ENCODE measurements at regions not wholly inside any gene's neighbourhood (a gene's known extent, or its start where the extent isn't known, plus 50 kb on each side); places are given as distances from the start of the nearest gene placed in this dataset.

GRCh38 chr5:39896104-39896503 lies 471.3 kb upstream of the DAB2 start:
- DNase-seq (ENCODE audit: low read depth in 2 of 2) = no peak

- DNase-seq (ENCODE audit: low read depth in 2 of 2) = no peak
Observed at GRCh38 chr5:39892708-39893107, 467.9 kb upstream of the DAB2 start.

GRCh38 chr5:39891376-39891775 lies 466.6 kb upstream of the DAB2 start:
- no peak for DNase-seq (ENCODE audit: low read depth in 2 of 2)

DNA sequence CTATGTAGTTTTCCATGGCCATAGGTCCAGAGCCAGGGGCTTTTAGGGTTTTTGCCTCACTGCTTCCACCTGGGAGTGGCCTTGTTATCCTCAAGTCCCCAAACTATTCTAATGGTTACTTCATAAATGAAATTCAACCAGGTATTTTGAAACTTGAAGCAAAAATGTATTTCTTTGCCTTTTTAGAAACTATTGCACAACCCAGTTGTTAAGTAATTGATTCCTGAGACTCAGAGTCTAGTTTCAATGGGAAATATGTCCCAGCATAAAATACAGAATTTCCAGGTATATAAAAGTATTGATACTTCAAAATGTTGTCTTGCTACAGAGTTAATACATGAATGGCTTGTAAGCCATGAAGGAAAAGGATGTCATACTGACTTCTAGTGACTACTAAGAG lies 456.2 kb upstream of the DAB2 start:
- DNase-seq (ENCODE audit: low read depth in 2 of 2) = no peak

GRCh38 chr5:39877479-39877878 lies 452.7 kb upstream of the DAB2 start:
- DNase-seq (ENCODE audit: low read depth in 2 of 2) = no peak

DNA sequence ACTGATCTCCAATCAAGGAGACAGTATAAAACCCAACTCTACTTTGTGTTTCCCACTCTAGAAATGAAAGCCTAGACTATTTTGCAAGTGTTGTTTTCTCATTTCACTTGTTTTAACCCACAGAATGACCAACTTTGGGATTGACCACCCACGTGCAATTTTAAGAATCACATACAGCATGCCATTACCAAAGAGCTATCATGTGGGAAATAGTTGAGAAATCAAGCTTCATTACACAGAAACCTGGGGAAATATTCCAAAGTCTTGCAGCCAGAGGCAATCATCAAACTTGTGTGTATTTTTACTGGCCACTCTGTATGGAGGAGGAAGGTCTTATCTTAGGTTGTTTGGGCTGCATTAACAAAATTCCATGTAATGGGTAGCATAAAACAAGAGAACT lies 451.4 kb upstream of the DAB2 start:
- no peak for DNase-seq (ENCODE audit: low read depth in 2 of 2)

- no peak for DNase-seq (ENCODE audit: low read depth in 2 of 2)
Observed at GRCh38 chr5:39870137-39870536, 445.4 kb upstream of the DAB2 start.

GRCh38 chr5:39869396-39869795 lies 444.6 kb upstream of the DAB2 start:
- no peak for DNase-seq (ENCODE audit: low read depth in 2 of 2)

DNA sequence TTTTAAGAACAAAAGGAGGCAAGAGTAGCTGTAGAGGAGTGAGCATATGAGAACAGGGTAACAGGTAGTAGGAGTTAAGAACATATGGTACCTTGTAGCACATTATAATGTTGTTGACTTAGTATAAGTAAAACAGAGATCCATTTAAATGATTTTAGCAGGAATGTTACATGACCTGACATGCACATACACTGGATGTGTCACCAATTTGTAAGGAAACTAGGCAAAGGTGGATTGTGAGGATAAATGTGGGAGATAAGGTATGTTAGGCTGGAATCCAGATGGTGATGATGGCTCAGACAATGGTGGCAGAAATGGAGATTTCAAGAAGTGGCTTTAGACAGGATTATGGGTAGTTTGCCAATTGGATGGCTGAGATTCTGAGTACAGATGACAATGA lies 443.1 kb upstream of the DAB2 start:
- DNase-seq (ENCODE audit: low read depth in 2 of 2) = no peak

GRCh38 chr5:39863926-39864552 lies 439.3 kb upstream of the DAB2 start:
- DNase-seq (ENCODE audit: low read depth in 2 of 2) = no peak

- DNase-seq (ENCODE audit: low read depth in 2 of 2) = no peak
Observed at GRCh38 chr5:39857041-39857440, 432.3 kb upstream of the DAB2 start.

DNA sequence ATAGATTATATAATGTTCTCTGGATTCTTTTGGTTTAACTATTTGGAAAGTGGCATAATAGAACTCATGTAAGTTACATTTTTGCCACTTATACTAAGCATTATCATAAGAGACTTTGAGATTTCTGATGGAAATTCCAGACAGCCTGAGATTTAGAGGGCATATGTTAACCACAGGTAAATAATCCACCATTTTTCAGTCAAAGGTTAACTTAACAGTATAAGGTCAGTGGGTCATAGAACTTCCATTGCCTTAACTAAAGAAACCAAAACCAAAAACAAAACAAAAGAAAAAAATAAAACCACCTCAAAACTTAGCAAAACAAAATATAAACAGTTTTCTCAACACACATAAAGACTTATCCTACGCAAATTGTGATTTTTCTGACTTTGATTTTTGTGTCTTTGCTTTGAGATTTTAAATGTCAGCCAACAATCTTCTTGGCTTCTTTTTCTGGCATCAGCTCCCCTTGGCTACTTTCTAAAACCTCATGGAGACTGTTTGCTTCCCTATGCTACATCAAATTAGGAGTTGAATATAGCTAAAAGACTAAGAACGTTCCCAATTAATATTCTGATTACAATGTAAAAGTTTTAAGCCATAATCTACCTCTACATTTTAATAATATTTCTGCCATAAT lies 430.1 kb upstream of the DAB2 start:
- DNase-seq (ENCODE audit: low read depth in 2 of 2) = no peak

- no peak for DNase-seq (ENCODE audit: low read depth in 2 of 2)
Observed at GRCh38 chr5:39850291-39850690, 425.5 kb upstream of the DAB2 start.

DNA sequence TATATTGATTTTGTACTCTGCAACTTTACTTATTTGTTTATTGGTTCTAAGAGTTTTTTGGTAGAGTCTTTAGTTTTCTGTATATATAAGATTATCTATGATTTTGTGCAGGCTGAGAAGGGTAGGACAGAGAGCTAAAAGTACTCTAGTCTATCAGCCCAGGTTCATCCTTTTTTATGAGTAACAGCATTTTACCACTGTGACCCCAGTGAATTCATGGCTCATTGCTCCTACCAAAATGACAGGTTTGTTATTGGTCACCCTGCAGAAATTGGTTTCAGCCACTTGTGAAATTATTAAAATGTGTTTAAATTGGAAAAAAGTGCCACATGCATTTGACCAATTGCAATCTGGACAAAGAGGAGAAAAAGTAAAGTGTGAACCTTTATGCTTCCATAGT lies 421.4 kb upstream of the DAB2 start:
- no peak for DNase-seq (ENCODE audit: low read depth in 2 of 2)

GRCh38 chr5:39843767-39844166 lies 419.0 kb upstream of the DAB2 start:
- DNase-seq (ENCODE audit: low read depth in 2 of 2) = no peak

DNA sequence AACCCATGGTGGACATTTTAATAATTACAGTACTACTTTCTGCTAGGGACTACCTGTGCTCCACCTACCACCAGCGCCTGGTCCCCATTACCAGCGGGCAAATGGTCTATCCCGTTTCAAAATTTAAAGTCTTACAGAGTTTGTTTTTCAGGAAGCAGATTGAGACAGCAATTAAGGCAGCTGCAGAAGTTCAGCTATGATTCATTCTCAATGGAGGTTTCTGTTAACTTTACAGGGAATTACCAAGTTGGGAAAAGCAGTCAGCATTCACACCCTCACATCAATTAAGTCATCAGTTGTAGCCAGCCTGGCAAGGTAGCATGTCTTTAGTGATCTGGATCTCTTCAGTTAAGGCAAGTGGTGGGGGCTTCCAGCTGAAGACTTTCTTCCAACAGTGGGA lies 410.6 kb upstream of the DAB2 start:
- no peak for DNase-seq (ENCODE audit: low read depth in 2 of 2)

DNA sequence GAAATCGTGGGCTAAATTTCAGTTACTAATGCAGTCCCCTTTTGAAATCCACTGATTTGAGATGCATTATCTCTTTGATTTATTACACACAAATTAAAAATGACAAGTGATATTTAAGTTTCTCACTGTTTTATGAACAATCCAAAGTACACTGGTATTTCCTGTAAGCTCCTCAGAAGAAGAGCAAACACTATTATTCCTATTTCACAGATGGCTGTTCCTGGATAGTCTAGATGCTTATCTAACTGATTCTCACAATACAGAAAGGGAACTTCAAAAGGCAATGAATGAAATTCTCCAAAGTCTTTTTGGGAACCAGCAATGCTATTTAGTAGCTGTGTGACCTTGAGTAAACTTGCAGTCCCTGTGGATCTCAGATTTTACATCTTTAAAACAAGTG lies 404.7 kb upstream of the DAB2 start:
- DNase-seq (ENCODE audit: low read depth in 2 of 2) = no peak

DNA sequence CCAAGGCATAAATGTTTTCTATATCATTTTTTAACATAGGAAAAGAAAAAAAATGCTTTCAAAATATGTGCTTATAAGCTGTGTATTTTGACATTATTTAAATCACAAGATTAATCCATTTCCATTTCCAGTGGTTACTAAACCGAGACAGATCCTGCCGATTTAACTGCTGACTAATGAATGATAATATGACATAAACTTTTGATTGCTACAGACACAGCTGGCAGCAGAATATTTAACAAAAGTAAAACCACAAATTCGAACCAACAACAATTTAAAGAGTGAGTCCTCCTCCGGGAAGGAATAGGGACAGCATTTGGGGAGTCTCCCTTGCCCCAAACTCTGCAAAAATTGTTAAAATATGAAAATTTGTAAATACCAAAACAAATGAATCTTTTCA lies 401.3 kb upstream of the DAB2 start:
- no peak for DNase-seq (ENCODE audit: low read depth in 2 of 2)

DNA sequence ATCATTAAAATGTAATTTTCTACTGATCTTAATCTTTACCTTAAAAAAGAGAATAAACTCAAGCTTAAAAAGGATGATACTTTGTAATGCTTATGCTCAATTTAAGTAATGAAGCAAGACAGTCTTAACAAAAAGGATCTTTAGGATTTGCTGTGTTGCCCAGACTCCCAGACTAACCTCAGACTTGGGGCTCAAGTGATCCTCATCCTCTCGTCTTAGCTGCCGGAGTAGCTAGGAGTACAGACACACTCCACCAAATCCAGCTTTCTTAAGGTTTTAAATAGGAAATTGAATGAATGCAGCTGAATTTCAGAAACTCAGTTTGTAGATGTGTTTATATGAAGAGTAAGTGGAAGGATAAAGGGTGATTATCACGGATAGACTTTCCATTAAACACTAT lies 400.5 kb upstream of the DAB2 start:
- DNase-seq (ENCODE audit: low read depth in 2 of 2) = no peak

DNA sequence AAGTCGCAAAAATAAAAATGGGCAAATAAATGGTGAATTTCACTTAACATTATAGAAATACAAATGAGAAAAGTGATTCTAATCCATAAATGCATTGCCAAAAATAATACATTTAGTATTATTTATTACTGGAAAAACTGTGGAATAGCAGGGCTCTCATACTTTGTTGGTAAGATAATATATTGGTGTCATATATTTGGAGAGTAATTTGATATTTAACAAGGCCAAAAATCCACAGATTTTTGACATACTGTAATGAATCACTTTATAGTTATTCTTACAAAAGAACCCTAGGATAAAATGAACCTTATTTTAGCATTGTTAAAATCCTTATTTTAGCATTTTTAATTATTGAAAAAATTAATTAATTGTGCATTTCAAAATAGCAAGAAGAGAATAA lies 397.2 kb upstream of the DAB2 start:
- DNase-seq (ENCODE audit: low read depth in 2 of 2) = no peak

- no peak for DNase-seq (ENCODE audit: low read depth in 2 of 2)
Observed at GRCh38 chr5:39816866-39817265, 392.1 kb upstream of the DAB2 start.

DNA sequence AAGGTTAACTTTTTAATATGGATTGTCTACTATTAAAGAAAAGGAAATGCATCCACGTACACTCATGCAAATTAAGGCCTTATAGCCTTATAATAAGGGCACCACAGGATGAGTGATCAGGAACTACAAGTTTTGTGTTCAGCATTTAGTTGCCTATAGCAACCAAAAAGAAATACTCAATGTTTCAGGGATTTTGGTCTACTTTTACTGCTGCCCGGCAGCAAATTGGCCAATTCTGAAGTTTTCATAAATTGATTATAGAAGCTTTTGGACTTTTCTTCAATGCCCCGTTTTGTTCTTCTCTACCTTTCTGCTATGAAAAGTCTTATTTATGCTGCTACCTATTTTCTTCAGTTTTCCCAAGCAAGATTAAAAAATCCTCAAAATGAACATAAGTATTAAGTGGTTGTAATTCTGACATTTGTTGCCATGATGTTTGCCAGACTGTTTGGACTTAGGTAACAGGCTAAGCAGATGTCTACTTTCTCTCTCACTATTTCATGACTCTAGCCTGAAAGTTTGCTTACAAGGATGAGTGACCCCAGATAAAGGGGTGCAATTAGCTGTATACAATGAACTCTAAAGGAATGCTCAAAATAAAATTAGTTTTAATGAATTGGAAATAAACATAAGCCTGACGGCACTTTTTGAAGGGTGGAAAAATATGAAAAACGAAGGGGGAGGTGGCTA lies 391.5 kb upstream of the DAB2 start:
- no peak for DNase-seq (ENCODE audit: low read depth in 2 of 2)

DNA sequence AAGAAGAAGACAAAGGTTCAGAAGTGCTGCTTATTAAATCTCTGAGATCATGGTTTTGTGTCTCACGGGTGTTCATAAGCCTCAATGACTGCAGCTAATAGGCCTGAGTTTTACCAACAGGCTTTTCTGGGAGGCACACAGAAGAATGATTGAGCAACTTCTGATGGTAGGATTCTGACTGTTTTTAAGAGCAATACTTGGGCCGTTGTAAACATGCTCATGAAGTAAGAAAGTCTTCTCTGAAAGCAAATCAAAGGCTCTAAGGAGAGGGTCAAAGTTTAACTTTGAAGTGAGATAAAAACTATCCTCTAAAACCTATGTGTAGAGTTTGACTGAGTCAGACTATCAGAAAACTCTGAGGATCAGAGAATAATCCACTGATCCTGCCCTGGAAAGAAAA lies 390.9 kb upstream of the DAB2 start:
- no peak for DNase-seq (ENCODE audit: low read depth in 2 of 2)

DNA sequence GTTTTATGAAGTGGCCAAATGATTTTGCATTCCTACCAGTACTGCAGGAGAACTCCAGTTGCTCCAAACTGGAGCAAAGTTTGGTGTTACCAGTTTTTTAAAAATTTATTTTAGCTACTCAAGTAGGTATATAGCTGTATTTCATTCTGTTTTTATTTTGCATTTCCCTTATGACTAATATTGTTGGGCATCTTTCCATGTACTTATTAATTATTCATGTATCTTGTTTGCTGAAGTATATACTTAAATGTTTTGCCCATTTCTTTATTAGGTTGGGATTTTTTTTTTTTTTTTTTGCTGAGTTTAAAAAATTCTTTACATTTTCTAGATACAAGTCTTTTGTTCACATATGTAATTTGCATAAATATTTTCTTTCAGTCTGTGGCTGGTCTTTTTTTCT lies 386.6 kb upstream of the DAB2 start:
- no peak for DNase-seq (ENCODE audit: low read depth in 2 of 2)
